WTC11 (cell line): ENCODE measurements at regions not wholly inside any gene's neighbourhood (a gene's known extent, or its start where the extent isn't known, plus 50 kb on each side); places are given as distances from the start of the nearest gene placed in this dataset.

ENCODE experiments used
- ATF6 ChIP-seq: sonication (generic); formaldehyde crosslinking; IDR thresholded peaks from 2 replicates; pipeline ENCODE4 v1.8.1; 2023; ENCODE audit warnings: mild to moderate bottlenecking, missing genetic modification reagents
- CTCF ChIP-seq: fragments of 200-600 bp; IDR thresholded peaks from 2 replicates; pipeline ENCODE4 v1.8.0; 2022; ENCODE audit warnings: antibody characterized with exemption
- MAX ChIP-seq: sonication (generic); formaldehyde crosslinking; IDR thresholded peaks from 2 replicates; pipeline ENCODE4 v1.8.0; 2022; ENCODE audit warnings: mild to moderate bottlenecking, missing genetic modification reagents
- SP1 ChIP-seq: sonication (generic); formaldehyde crosslinking; conservative IDR thresholded peaks from 2 replicates; pipeline ENCODE4 v1.8.1; 2022; ENCODE audit warnings: missing genetic modification reagents
- ZBTB21 ChIP-seq: sonication (generic); formaldehyde crosslinking; IDR thresholded peaks from 2 replicates; pipeline ENCODE4 v1.8.1; 2023; ENCODE audit warnings: mild to moderate bottlenecking, missing genetic modification reagents, borderline replicate concordance

- TF ChIP-seq CTCF: no peak
- no peak for TF ChIP-seq MAX (CRISPR knock-in tag)
- TF ChIP-seq ATF6: no peak
- TF ChIP-seq SP1: no peak
- TF ChIP-seq ZBTB21 (CRISPR knock-in tag): no peak
Measured at GRCh38 chr7:137142376-137142775, 201.2 kb downstream of the PTN start.
